ENCODE measurements at regions not wholly inside any gene's neighbourhood (a gene's known extent, or its start where the extent isn't known, plus 50 kb on each side); places are given as distances from the start of the nearest gene placed in this dataset.

DNA sequence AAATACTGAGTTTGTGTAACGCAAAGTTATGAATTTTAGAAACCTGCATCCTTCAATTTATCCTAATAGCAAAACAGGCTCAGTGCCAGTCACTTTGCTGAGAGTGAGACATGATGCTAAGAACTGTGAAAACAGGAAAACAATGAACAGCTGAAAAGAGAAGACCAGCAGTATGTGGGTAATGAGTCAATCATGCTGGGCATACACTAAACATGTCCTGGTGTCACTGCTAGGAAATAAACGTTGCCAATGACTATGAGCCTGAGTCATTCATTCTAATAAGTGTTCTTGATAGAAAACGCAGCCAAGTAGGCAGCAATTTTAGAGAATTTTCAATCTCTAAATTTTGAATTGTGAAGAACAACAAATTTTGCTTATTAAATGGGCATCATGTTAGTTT lies 237.3 kb downstream of the GALR1 start:
- Mint-ChIP-seq H3K4me3 (no peak overlapping the region), H3K4me1 (ENCODE audit: low read depth) (no peaks in the 10 kb centered on the region), H3K9me3 (no peaks in the 10 kb centered on the region), H3K36me3 (ENCODE audit: low read depth) (no peaks in the 10 kb centered on the region), H3K27ac (no peak overlapping the region), H3K27me3 (ENCODE audit: low read depth) (no peaks in the 10 kb centered on the region)
- DNase-seq (ENCODE audit: low spot score), result no peak

DNA sequence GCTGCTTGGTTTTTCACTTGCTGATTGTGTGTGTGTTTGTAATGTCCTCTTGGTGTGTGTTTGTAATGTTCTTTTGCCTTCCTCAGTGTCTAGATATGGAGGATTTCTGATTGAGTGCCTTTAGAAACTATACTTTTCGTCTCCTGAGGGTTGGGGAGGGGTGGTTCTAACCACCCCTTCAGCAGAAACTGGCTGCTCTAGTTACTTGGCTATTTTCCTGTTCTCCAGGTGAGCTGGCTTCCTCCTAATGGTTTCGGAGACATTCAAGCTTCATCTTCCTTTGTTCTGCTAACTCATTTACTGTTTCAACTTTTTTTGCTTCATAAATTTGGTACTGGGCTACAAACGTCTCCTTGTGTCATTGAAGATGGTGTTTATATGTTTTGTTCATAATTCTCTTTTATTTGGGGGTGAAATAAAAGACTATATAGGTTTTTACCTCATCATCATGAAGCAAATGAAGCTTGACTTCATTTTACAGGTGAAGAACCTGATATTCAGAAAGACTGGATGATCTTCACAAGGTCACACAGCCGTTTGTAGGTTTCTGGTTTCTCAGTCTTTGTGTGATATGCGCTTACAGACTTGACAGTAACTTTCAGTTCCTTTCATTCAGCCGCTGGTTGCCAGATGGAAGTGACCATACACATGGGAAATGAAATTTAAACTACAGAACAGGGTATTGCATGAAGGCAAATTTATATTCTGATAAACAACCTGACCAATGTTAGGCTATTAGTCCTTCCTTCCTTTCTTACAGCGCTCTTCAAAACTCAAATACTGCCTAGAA lies 238.5 kb downstream of the GALR1 start:
- Mint-ChIP-seq H3K27me3 (ENCODE audit: low read depth) (no peaks in the 10 kb centered on the region), H3K9me3 (no peaks in the 10 kb centered on the region), H3K27ac (no peak overlapping the region), H3K4me3 (no peak overlapping the region), H3K4me1 (ENCODE audit: low read depth) (no peaks in the 10 kb centered on the region), H3K36me3 (ENCODE audit: low read depth) (no peaks in the 10 kb centered on the region)
- DNase-seq (ENCODE audit: low spot score), result no peak

DNA sequence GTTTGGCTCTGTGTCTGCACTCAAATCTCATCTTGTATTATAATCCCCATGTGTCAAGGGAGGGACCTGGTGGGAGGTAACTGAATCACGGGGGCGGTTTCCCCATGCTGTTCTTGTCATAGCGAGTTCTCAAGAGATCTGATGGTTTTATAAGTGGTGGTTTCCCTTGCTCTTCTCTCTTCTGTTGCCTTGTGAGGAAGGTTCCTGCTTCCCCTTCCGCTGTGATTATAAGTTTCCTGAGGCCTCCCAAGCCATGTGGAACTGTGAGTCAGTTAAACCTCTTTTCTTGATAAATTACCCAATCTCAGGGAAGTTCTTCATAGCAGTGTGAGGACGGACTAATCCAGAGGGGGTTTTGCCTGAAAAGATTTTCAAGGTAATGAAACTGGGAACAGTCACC lies 245.4 kb downstream of the GALR1 start:
- no peak overlapping the region for H3K4me3 Mint-ChIP-seq
- H3K36me3 Mint-ChIP-seq (ENCODE audit: low read depth), result no peaks in the 10 kb centered on the region
- no peak for DNase-seq (ENCODE audit: low spot score)
- H3K27me3 Mint-ChIP-seq (ENCODE audit: low read depth), result no peaks in the 10 kb centered on the region
- H3K4me1 Mint-ChIP-seq (ENCODE audit: low read depth), result no peaks in the 10 kb centered on the region
- H3K9me3 Mint-ChIP-seq, result no peaks in the 10 kb centered on the region
- H3K27ac Mint-ChIP-seq, result no peak overlapping the region

DNA sequence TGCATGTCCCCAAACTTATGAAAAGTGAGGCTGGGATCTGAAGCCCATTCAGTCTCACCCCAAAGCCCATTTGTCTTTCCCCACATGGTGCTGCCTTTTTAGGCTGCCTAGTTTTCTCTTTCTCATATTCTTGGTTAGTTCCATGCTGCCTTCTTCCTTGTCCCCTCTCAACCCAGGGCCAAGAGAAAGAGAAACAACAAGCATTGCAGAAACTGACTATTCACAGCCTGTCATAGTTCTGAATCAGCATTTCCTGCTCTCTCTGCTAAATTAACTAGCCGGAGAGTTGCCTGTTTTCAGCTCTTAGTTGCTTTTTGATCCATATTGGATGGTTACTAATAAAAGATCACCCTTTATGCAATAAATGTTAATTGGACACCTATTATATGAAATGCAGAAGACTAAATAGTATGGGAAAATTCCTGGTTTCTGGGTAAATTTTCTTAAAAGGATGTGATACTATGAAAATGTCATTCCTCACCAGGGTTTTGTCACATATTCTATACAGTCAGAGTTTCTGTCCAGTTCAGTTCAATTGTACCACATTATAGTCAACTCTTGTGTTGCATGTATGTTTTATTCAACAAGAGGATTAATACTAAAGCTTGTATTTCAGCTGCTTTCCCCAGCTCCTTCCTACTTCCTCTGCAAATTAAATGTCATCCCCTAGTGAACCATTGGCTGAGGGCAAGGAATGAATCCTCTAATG lies 246.5 kb downstream of the GALR1 start:
- Mint-ChIP-seq H3K36me3 (ENCODE audit: low read depth) (no peaks in the 10 kb centered on the region), H3K27me3 (ENCODE audit: low read depth) (no peaks in the 10 kb centered on the region), H3K4me3 (no peak overlapping the region), H3K4me1 (ENCODE audit: low read depth) (no peaks in the 10 kb centered on the region), H3K9me3 (no peaks in the 10 kb centered on the region), H3K27ac (no peak overlapping the region)
- DNase-seq (ENCODE audit: low spot score), result no peak

DNA sequence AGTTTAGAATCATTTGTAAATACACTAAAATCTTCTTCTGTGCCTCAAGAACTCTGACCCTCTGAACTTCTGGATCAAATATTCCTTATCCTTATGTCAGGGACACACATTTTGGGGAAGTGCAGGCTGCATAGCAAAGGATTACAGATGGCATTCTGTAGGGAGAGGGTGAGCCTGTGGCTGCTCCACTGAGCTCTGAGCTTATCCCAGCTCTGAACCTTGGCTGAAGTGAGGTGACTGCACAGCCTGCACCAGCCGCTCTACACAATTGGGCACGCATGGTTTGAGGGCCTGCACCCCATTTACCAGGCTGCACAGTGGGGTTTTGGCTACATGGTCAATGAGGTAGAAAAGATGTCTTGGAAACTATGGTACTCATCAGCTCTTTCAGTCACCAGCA lies 251.6 kb downstream of the GALR1 start:
- Mint-ChIP-seq H3K4me3 (no peak overlapping the region), H3K27ac (no peak overlapping the region), H3K9me3 (no peaks in the 10 kb centered on the region), H3K4me1 (ENCODE audit: low read depth) (no peaks in the 10 kb centered on the region), H3K27me3 (ENCODE audit: low read depth) (no peaks in the 10 kb centered on the region), H3K36me3 (ENCODE audit: low read depth) (no peaks in the 10 kb centered on the region)
- no peak for DNase-seq (ENCODE audit: low spot score)

DNA sequence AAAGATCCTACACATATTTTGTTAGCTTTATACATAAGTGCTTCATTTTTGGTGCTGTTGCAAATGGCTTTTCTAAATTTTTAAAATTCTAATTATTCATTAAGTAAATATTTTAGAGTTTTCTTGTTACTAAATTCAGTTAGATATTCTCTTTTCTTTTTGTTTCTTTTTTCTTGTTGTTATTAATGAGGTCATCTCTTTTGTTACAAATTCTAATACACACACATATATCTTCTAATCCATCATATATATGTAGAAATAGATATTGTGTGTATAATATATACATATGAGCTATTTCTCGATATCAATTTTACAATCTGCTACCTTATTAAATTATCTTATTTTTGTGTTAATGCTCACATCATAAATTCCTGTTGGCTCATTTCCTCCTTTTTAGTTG lies 255.9 kb downstream of the GALR1 start:
- no peaks in the 10 kb centered on the region for H3K9me3 Mint-ChIP-seq
- H3K27ac Mint-ChIP-seq, result no peak overlapping the region
- H3K36me3 Mint-ChIP-seq (ENCODE audit: low read depth), result no peaks in the 10 kb centered on the region
- DNase-seq (ENCODE audit: low spot score), result no peak
- no peak overlapping the region for H3K4me3 Mint-ChIP-seq
- H3K27me3 Mint-ChIP-seq (ENCODE audit: low read depth), result no peaks in the 10 kb centered on the region
- no peaks in the 10 kb centered on the region for H3K4me1 Mint-ChIP-seq (ENCODE audit: low read depth)

DNA sequence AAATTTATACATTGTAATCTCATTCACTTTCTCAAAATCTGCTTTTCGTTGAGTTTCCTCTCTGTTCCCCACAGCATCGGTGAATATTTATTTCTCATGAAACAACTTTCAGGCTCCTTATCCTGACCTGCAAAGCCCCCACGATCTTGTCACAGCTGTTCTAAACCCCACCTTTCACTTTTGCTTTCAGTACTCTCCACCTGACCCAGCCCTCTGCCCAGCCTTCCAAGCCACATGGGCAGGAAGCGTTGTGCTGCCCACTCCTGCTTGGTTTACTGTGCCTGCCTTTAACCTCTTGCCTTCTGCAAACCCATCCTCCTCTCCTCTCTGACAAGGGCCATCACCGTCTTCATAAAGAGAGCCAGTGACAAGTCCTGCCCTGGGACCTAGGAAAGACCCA lies 262.5 kb downstream of the GALR1 start:
- no peaks in the 10 kb centered on the region for H3K4me1 Mint-ChIP-seq (ENCODE audit: low read depth)
- no peaks in the 10 kb centered on the region for H3K27me3 Mint-ChIP-seq (ENCODE audit: low read depth)
- no peak overlapping the region for H3K4me3 Mint-ChIP-seq
- H3K27ac Mint-ChIP-seq, result no peak overlapping the region
- H3K36me3 Mint-ChIP-seq (ENCODE audit: low read depth), result no peaks in the 10 kb centered on the region
- no peak for DNase-seq (ENCODE audit: low spot score)
- H3K9me3 Mint-ChIP-seq, result peaks cover 5% of the 10 kb centered on the region

DNA sequence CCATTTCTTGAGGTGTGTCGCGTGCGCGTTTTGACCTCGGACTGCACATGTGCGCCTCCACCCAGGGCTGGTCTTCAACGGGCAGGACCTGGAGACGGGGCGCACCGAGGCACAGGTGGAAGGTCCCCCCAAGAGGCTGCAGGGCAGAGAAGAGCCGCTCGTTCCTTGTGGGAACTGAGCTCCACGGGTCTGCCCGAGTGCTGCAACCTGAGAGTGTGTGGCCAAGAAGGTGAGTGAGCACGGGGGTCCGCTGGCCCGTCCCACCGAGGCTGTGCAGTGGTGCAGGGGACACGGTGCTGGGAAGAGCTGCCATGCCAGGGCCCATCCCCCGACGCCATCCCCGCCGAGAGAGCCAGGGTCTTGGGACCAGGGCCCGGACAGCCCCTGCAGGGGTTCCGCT lies 268.3 kb downstream of the GALR1 start:
- Mint-ChIP-seq H3K4me1 (ENCODE audit: low read depth) (no peaks in the 10 kb centered on the region), H3K4me3 (no peak overlapping the region), H3K27me3 (ENCODE audit: low read depth) (no peaks in the 10 kb centered on the region), H3K27ac (no peak overlapping the region), H3K36me3 (ENCODE audit: low read depth) (no peaks in the 10 kb centered on the region), H3K9me3 (peaks cover 5% of the 10 kb centered on the region)
- DNase-seq (ENCODE audit: low spot score), result no peak

DNA sequence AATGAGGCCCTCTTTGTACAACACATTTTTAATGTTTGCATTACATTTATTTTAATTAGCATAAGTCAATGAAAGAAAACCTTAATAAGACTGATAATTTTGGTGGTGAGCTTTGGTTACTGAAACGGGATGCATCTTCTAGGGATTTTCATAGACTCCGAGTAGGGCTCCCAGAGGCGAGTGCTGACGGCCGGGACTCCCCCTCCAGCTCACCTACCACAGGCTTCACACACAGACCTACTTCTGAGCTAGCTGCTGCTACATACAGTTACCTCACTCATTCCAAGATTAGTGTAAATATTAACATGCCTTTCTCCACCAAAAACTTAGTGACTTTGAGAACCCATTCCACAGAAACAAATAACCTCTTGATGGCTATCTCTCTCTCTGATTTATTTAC lies 271.1 kb downstream of the GALR1 start:
- Mint-ChIP-seq H3K9me3 (no peaks in the 10 kb centered on the region), H3K4me3 (no peak overlapping the region), H3K36me3 (ENCODE audit: low read depth) (no peaks in the 10 kb centered on the region), H3K4me1 (ENCODE audit: low read depth) (no peaks in the 10 kb centered on the region), H3K27ac (no peak overlapping the region), H3K27me3 (ENCODE audit: low read depth) (no peaks in the 10 kb centered on the region)
- no peak for DNase-seq (ENCODE audit: low spot score)

DNA sequence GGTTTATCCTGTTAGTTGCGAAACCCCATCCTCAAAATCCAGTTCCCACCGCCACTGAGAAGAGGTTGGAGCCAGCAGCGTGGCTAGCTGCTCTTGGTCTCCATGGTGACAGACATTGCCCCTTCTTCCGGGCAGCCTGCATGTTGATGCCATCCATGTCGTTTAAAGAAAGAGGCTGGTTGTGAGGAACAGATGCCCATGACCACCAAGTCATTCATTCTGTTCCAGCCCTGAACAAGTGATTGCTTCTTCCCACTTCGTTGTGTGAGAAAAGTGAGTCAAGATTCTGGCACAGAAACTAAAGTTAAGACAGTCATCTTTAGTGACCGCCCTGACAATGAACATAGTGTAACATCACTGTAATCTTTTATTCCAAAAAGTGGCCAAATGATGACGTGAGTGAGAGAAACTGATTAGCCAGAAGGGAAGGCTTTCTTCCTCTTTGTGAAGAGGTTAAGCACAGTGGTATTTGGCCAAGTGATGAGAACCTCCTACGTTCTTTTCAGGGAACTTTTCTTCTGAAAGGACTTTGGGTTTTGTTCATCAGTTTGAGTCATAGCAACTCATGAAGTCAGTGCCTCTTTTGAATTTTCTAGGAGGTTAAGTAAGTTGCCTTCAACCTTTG lies 272.5 kb downstream of the GALR1 start:
- Mint-ChIP-seq H3K27me3 (ENCODE audit: low read depth) (no peaks in the 10 kb centered on the region), H3K36me3 (ENCODE audit: low read depth) (no peaks in the 10 kb centered on the region), H3K27ac (no peak overlapping the region), H3K4me1 (ENCODE audit: low read depth) (no peaks in the 10 kb centered on the region), H3K4me3 (no peak overlapping the region), H3K9me3 (peaks cover 10% of the 10 kb centered on the region)
- no peak for DNase-seq (ENCODE audit: low spot score)

DNA sequence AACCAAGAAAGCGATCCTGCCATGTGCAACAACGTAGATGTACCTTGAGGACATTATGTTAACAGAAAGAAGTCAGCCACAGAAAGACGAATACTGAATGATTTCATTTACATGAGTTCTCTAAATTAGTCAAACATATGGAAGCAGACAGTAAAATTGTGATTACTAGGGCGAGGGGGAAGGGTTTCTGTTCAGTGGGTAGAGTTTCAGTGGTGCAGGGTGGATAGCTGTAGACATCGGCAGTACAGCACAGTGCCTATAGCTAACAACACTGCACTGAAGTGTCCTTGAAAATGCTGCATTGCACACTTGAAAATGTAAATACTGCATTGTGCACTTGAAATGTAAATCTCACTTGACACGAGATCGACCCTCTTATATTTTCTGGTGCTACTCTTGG lies 275.3 kb downstream of the GALR1 start:
- DNase-seq (ENCODE audit: low spot score), result no peak
- H3K9me3 Mint-ChIP-seq, result peaks cover 17% of the 10 kb centered on the region
- H3K27ac Mint-ChIP-seq, result no peak overlapping the region
- H3K27me3 Mint-ChIP-seq (ENCODE audit: low read depth), result no peaks in the 10 kb centered on the region
- H3K36me3 Mint-ChIP-seq (ENCODE audit: low read depth), result no peaks in the 10 kb centered on the region
- H3K4me3 Mint-ChIP-seq, result no peak overlapping the region
- H3K4me1 Mint-ChIP-seq (ENCODE audit: low read depth), result no peaks in the 10 kb centered on the region

DNA sequence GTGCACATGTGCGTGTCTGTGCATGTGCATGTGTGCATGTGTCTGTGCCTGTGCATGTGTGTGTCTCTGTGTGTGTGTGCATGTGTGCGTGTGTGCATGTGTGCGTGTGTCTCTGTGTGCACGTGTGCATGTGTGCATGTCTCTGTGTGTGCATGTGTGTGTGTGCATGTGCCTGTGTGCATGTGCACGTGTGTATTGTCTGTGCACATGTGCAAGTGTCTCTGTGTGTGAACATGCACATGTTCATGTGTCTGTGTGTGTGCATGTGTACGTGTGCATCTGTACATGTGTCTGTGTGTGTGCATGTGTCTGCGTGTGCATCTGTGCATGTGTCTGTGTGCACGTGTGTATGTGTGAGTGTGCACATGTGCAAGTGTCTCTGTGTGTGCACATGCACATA lies 277.3 kb downstream of the GALR1 start:
- no peak overlapping the region for H3K27ac Mint-ChIP-seq
- H3K36me3 Mint-ChIP-seq (ENCODE audit: low read depth), result no peaks in the 10 kb centered on the region
- no peak for DNase-seq (ENCODE audit: low spot score)
- peaks cover 17% of the 10 kb centered on the region for H3K9me3 Mint-ChIP-seq
- H3K4me1 Mint-ChIP-seq (ENCODE audit: low read depth), result no peaks in the 10 kb centered on the region
- no peaks in the 10 kb centered on the region for H3K27me3 Mint-ChIP-seq (ENCODE audit: low read depth)
- H3K4me3 Mint-ChIP-seq, result no peak overlapping the region

DNA sequence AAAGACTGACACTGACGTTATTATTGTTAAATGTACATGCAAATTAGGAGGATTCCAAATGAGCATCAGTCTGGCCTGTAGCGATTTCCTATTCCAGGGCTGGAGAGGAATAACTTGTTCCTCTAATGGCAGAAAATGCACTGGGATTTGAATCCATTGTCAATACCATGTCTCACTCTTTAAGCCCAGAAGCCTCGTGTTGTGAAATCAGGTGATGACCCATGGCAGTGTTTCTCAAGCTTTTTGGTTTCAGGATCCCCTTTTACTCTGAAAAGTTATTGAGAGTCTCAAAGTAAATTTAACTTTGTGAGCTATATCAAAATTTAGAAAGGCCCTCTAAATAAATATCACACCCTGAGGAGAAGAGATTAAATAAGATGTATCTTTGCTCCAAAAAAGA lies 279.2 kb downstream of the GALR1 start:
- Mint-ChIP-seq H3K4me1 (ENCODE audit: low read depth) (no peaks in the 10 kb centered on the region), H3K4me3 (no peak overlapping the region), H3K36me3 (ENCODE audit: low read depth) (no peaks in the 10 kb centered on the region), H3K9me3 (peaks cover 17% of the 10 kb centered on the region), H3K27me3 (ENCODE audit: low read depth) (no peaks in the 10 kb centered on the region), H3K27ac (no peak overlapping the region)
- no peak for DNase-seq (ENCODE audit: low spot score)

DNA sequence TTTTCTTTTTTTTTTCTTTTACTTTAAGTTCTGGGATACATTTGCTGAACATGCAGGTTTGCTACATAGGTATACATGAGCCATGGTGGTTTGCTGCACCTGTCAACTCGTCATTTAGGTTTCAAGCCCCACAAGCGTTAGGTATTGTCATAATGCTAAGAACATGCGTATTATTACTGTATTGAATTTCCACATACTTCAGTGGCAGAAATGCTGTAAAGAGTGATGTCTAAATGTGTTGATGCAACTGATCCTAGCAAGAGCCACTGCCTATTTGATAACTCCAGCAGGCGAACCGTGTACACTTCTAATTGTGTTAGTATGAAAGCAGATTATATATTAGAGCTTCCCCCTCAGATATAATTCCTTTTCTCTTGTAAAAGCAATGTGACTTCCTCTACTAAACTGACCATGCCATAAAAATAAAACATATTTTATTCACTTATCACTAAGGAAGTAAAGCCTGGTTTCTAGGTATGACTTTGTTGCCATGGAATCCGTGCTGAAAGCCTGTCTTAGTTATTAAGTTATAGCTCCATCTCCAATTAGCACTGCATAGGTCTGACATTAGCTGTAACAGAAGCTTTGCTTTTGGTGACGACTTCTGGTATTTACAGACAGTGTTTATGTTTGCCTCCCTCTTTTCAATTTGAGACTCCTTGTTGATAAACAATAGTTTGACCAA lies 280.0 kb downstream of the GALR1 start:
- Mint-ChIP-seq H3K4me3 (no peak overlapping the region), H3K9me3 (peaks cover 17% of the 10 kb centered on the region), H3K4me1 (ENCODE audit: low read depth) (no peaks in the 10 kb centered on the region), H3K27me3 (ENCODE audit: low read depth) (no peaks in the 10 kb centered on the region), H3K36me3 (ENCODE audit: low read depth) (no peaks in the 10 kb centered on the region), H3K27ac (no peak overlapping the region)
- DNase-seq (ENCODE audit: low spot score), result no peak
